HEK293T (cell line): ENCODE measurements at regions not wholly inside any gene's neighbourhood (a gene's known extent, or its start where the extent isn't known, plus 50 kb on each side); places are given as distances from the start of the nearest gene placed in this dataset.

Experiments
- CTCF ChIA-PET: fragments of 350-600 bp; formaldehyde crosslinking; extraction: SDS; loops from one replicate; lab custom pipeline; 2021; ENCODE audit warnings: antibody characterized with exemption, inconsistent platforms; lab: Yijun Ruan, JAX
- POLR2A ChIA-PET: fragments of 350-600 bp; formaldehyde crosslinking; extraction: SDS; loops from one replicate; lab custom pipeline; 2020; ENCODE audit warnings: antibody characterized with exemption, inconsistent platforms; lab: Yijun Ruan, JAX
- DNase-seq: peaks from one replicate; pipeline ENCODE4 v3.0.0; 2012; ENCODE audit warnings: mixed read lengths; ENCODE audit errors: extremely low spot score
- ARNT ChIP-seq: fragments of 450-650 bp; IDR thresholded peaks from 2 replicates; pipeline ENCODE4 v1.6.1; 2017; ENCODE audit warnings: mild to moderate bottlenecking
- BHLHE40 ChIP-seq: fragments of 450-650 bp; IDR thresholded peaks from 2 replicates; pipeline ENCODE4 v1.6.1; 2016; ENCODE audit warnings: mild to moderate bottlenecking, moderate library complexity, borderline replicate concordance
- CTBP1 ChIP-seq: fragments of 450-650 bp; IDR thresholded peaks from 2 replicates; pipeline ENCODE4 v1.6.1; 2016; ENCODE audit warnings: borderline replicate concordance
- ELF4 ChIP-seq: fragments of 450-650 bp; IDR thresholded peaks from 2 replicates; pipeline ENCODE4 v1.6.1; 2017; ENCODE audit warnings: antibody characterized with exemption
- FOXA1 ChIP-seq: fragments of 450-650 bp; IDR thresholded peaks from 2 replicates; pipeline ENCODE4 v1.6.1; 2016; ENCODE audit warnings: mild to moderate bottlenecking
- FOXK2 ChIP-seq: fragments of 450-650 bp; IDR thresholded peaks from 2 replicates; pipeline ENCODE4 v1.6.1; 2016; ENCODE audit warnings: mild to moderate bottlenecking
- FOXM1 ChIP-seq: fragments of 450-650 bp; IDR thresholded peaks from 2 replicates; pipeline ENCODE4 v1.6.1; 2017; ENCODE audit warnings: mild to moderate bottlenecking, borderline replicate concordance
- HDGF ChIP-seq: fragments of 450-650 bp; IDR thresholded peaks from 2 replicates; pipeline ENCODE4 v1.6.1; 2017; ENCODE audit warnings: antibody characterized with exemption, borderline replicate concordance
- L3MBTL2 ChIP-seq: fragments of 450-650 bp; conservative IDR thresholded peaks from 2 replicates; pipeline ENCODE4 v1.6.1; 2016; ENCODE audit warnings: mild to moderate bottlenecking
- LEF1 ChIP-seq: fragments of 450-650 bp; IDR thresholded peaks from 2 replicates; pipeline ENCODE4 v1.6.1; 2017; ENCODE audit warnings: mild to moderate bottlenecking, borderline replicate concordance
- NFRKB ChIP-seq: fragments of 450-650 bp; IDR thresholded peaks from 2 replicates; pipeline ENCODE4 v1.6.1; 2016; ENCODE audit warnings: mild to moderate bottlenecking, moderate library complexity
- SP1 ChIP-seq: fragments of 450-650 bp; IDR thresholded peaks from 2 replicates; pipeline ENCODE4 v1.6.1; 2017
- SUZ12 ChIP-seq: fragments of 450-650 bp; IDR thresholded peaks from 2 replicates; pipeline ENCODE4 v1.6.1; 2016; ENCODE audit warnings: mild to moderate bottlenecking
- TARDBP ChIP-seq: fragments of 450-650 bp; IDR thresholded peaks from 2 replicates; pipeline ENCODE4 v1.6.1; 2016
- ZNF384 ChIP-seq: fragments of 450-650 bp; IDR thresholded peaks from 2 replicates; pipeline ENCODE4 v1.6.1; 2016
- TF ChIP-seq, protein P1 (sequence below): fragments of 450-650 bp; IDR thresholded peaks from 2 replicates; pipeline ENCODE4 v1.6.1; 2016

DNA sequence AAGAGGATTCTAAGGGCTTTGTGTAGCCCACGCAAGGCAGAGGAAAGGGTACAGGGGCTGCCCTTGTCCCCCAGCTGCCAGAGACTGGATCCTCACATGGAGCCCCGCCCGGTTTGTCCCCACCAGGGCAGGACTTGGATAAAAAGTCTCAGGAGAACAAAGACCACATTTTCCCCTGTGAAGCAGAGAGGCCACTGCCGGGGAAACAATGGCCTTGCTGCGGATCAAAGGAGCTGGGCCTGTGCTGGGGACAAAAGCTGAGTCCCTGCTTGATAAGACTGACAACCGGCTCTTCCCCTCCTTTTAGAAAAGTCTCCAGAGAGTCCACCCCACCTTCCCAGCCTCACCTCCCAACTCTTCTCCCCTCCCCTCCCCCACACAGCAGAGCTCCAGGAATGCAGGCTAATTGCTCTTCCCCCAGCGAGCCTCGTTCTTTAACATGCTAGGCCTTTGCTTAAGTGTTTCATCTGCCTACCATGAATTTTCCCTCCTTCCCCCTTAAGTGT is 142.4 kb downstream of the PLPP3 start:
- ChIA-PET POLR2A (no interaction called here), CTCF (interaction anchor here (0.7 to 1.5 kb wide), 2 partner anchors 27 to 140 kb away, joined by 3 read pairs; no protein-coding TSS in a partner anchor)
- DNase-seq: no peak
- no peak for TF ChIP-seq BHLHE40
- no peak for TF ChIP-seq HDGF
- TF ChIP-seq L3MBTL2: 0 out of 2 replicates have a peak, but pooled peaks have one; percentile 15
- TF ChIP-seq TARDBP: no peak
- TF ChIP-seq, protein P1, sequence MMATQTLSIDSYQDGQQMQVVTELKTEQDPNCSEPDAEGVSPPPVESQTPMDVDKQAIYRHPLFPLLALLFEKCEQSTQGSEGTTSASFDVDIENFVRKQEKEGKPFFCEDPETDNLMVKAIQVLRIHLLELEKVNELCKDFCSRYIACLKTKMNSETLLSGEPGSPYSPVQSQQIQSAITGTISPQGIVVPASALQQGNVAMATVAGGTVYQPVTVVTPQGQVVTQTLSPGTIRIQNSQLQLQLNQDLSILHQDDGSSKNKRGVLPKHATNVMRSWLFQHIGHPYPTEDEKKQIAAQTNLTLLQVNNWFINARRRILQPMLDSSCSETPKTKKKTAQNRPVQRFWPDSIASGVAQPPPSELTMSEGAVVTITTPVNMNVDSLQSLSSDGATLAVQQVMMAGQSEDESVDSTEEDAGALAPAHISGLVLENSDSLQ: no peak
- no peak for TF ChIP-seq ELF4
- TF ChIP-seq SUZ12: no peak
- TF ChIP-seq ARNT: no peak

DNA sequence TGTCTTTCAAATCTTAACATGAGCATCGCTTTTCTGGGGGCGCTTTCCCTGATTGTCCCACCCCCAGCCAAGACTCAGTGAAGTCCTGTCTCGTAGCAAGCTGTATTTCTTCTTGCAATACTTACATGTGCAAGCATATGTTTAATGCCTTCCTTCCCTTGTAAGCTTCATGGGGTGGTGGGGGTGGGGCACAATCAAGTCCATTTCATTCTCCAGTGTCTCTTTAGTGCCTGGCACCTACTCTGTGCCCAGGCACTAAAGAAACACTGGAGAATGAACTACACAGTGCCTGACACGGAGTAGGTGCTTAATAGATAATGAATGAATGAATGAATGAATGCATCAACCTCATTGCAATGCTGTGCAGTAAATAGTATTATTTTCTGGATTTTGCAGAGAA is 143.1 kb downstream of the PLPP3 start:
- ChIA-PET CTCF (interaction anchor here (0.7 to 1.5 kb wide), 2 partner anchors 26 to 140 kb away, joined by 3 read pairs; no protein-coding TSS in a partner anchor), POLR2A (no interaction called here)
- DNase-seq: no peak
- no peak for TF ChIP-seq L3MBTL2
- TF ChIP-seq, protein P1: no peak
- TF ChIP-seq ELF4: no peak
- no peak for TF ChIP-seq FOXM1
- TF ChIP-seq ARNT: no peak
- TF ChIP-seq TARDBP: no peak
- no peak for TF ChIP-seq SUZ12
- TF ChIP-seq LEF1: no peak
- TF ChIP-seq FOXK2: no peak
- TF ChIP-seq HDGF: no peak
- TF ChIP-seq CTBP1: no peak
- TF ChIP-seq BHLHE40: no peak
- no peak for TF ChIP-seq SP1
- TF ChIP-seq NFRKB: no peak
- TF ChIP-seq ZNF384: no peak
- no peak for TF ChIP-seq FOXA1

DNA sequence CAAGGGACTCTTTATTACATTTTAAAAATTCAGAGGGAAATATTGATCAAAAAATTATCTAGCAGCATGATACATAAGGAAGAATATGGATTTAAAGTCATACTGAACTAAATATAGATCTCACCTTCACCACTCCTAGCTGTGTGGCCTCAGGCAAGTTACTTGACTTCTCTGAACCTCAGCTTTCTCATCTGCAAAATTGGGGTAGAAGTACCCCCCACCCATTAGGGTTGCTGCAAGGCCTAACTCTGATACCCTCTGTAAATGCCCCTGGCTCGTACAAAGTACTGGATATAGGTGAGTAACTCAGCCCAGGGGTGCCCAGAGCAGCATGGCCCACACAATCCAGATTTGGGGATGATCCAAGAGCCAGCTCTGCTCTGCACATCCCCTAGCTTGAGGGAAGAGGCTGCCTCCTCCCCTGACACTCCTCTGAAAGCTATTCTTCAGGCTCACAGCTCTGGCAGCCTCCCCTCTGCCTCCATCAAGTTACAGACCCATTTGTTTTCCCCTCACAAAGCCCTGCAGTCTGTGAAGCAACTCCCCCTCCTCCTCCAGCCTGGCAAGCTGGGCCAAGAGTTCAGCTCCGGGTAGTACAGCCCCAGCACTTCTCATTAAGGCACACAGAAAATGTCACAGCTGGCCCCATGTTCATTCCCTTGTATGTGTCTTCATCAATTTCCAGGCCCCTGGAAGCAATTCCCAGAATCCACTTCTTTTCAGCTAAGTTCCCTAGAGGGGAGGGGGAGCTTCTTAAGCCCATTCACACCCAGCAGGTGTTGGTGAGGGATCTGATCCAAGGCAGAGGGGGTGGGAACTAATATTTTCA is 143.7 kb downstream of the PLPP3 start:
- CTCF ChIA-PET: no interaction called here
- DNase-seq: no peak
- POLR2A ChIA-PET: interaction anchor here (1.0 kb wide), 1 partner anchor 11 kb away, joined by 3 read pairs; no protein-coding TSS in a partner anchor
- no peak for TF ChIP-seq LEF1
- no peak for TF ChIP-seq FOXA1
- no peak for TF ChIP-seq ELF4
- no peak for TF ChIP-seq TARDBP
- no peak for TF ChIP-seq HDGF
- TF ChIP-seq SP1: no peak

DNA sequence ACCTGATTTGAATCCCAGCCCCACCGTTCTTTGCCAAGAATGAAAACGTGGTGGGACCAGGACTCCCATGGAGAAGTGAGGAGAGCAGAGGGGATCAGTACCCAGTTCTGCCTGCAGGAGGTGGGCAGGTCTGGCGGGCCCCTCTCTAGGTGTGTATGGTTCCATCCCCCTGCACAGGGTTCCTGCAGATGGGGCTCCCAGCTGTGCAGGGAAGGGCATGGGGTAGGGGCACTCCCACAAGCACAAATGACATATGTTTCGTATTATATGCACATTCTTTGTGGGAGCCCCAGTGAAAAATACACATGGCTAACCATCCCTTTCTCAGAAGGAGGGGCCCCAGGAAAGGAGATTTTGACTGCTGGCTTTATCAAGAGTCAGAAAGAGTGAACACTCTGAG is 144.6 kb downstream of the PLPP3 start:
- CTCF ChIA-PET: interaction anchor here (0.9 kb wide), 1 partner anchor 16 kb away, joined by 3 read pairs; no protein-coding TSS in a partner anchor
- TF ChIP-seq, protein P1: no peak
- TF ChIP-seq ELF4: no peak
- no peak for TF ChIP-seq LEF1
- no peak for TF ChIP-seq SUZ12
- TF ChIP-seq BHLHE40: no peak
- no peak for TF ChIP-seq FOXK2
- TF ChIP-seq FOXM1: no peak
- no peak for TF ChIP-seq L3MBTL2
- TF ChIP-seq ZNF384: no peak
- TF ChIP-seq FOXA1: no peak
- TF ChIP-seq SP1: no peak
- no peak for TF ChIP-seq ARNT
- no peak for TF ChIP-seq CTBP1
- no peak for TF ChIP-seq HDGF
- no peak for TF ChIP-seq TARDBP
- TF ChIP-seq NFRKB: no peak
- DNase-seq: peak; percentile 50
- POLR2A ChIA-PET: interaction anchor here (1.0 kb wide), 1 partner anchor 10 kb away, joined by 3 read pairs; no protein-coding TSS in a partner anchor

DNA sequence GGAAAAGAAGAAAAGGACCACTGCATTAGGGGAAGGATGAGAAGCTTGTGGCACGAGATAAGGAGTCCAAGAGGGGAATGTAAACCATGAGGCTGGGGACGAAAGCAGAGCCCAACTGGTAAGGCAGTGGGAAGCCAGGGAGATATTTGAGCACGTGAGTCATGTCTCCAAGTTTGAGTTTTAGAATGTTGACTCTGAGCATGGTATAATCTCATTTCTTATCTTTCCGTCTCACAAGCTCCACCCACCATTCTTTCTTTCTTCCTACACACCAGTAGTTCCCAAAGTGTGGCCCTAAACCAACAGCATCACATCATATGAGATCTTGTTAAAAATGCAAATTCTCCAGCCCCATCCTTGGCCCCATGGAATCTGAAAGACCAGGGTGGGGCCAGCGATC is 145.3 kb downstream of the PLPP3 start:
- TF ChIP-seq LEF1: no peak
- no peak for TF ChIP-seq FOXA1
- no peak for TF ChIP-seq FOXK2
- no peak for TF ChIP-seq CTBP1
- no peak for TF ChIP-seq BHLHE40
- no peak for TF ChIP-seq SUZ12
- TF ChIP-seq, protein P1: no peak
- no peak for TF ChIP-seq ELF4
- ChIA-PET CTCF (interaction anchor here (0.9 kb wide), 1 partner anchor 15 kb away, joined by 3 read pairs; no protein-coding TSS in a partner anchor), POLR2A (no interaction called here)
- no peak for DNase-seq
